Motor neuron (in vitro differentiated cells): ENCODE measurements at regions not wholly inside any gene's neighbourhood (a gene's known extent, or its start where the extent isn't known, plus 50 kb on each side); places are given as distances from the start of the nearest gene placed in this dataset.
A peak's percentile ranks its signal among the peaks of the same experiment; 100 is the strongest.

ENCODE experiments used
- ATAC-seq, 8 experiments: fragments of 200-7000 bp; cut with Tn5 transposase; replicated peaks in 6 of 8; 2 replicates each; pipeline ENCODE4 v1.8.0; 2021; ENCODE audit warnings: mild to moderate bottlenecking in 8 of 8, moderate library complexity in 8 of 8
- H3K27ac ChIP-seq, 2 donors: fragments of 250-450 bp; sonication (Bioruptor Pico); 2 replicates each; pipeline ENCODE4 v1.9.0; 2021; ENCODE audit warnings: antibody characterized with exemption in 2 of 2, mild to moderate bottlenecking in 2 of 2, moderate library complexity in 1 of 2
- H3K4me1 ChIP-seq, 2 donors: fragments of 250-450 bp; sonication (Bioruptor Pico); replicated peaks in 1 of 2; 2 replicates each; pipeline ENCODE4 v1.6.1; 2021; ENCODE audit warnings: antibody characterized with exemption in 2 of 2, mild to moderate bottlenecking in 2 of 2, moderate library complexity in 1 of 2
- H3K4me3 ChIP-seq, 5 donors: fragments of 250-450 bp; sonication (Bioruptor Pico); 2 replicates each; pipeline ENCODE4 v1.9.0; 2021; ENCODE audit warnings: antibody characterized with exemption in 5 of 5, mild to moderate bottlenecking in 5 of 5, moderate library complexity in 4 of 5
- WGBS, 10 experiments: fragments of 450-650 bp; shearing (Covaris generic); methylation state at CpG; one replicate each; pipeline ENCODE4 v1.0.0; 2022; 5-methylcytosine and 5-hydroxymethylcytosine counted together
- in situ Hi-C, 9 experiments: fragments of 400-800 bp; cut with MboI; loops; one replicate each; pipeline ENCODE4 v1.15.0; 2021; ENCODE audit warnings: low sequenced_read_pairs in 9 of 9, low pct_unique_long_range_greater_than_20kb in 2 of 9; ENCODE audit not compliant: unreplicated experiment in 9 of 9

DNA sequence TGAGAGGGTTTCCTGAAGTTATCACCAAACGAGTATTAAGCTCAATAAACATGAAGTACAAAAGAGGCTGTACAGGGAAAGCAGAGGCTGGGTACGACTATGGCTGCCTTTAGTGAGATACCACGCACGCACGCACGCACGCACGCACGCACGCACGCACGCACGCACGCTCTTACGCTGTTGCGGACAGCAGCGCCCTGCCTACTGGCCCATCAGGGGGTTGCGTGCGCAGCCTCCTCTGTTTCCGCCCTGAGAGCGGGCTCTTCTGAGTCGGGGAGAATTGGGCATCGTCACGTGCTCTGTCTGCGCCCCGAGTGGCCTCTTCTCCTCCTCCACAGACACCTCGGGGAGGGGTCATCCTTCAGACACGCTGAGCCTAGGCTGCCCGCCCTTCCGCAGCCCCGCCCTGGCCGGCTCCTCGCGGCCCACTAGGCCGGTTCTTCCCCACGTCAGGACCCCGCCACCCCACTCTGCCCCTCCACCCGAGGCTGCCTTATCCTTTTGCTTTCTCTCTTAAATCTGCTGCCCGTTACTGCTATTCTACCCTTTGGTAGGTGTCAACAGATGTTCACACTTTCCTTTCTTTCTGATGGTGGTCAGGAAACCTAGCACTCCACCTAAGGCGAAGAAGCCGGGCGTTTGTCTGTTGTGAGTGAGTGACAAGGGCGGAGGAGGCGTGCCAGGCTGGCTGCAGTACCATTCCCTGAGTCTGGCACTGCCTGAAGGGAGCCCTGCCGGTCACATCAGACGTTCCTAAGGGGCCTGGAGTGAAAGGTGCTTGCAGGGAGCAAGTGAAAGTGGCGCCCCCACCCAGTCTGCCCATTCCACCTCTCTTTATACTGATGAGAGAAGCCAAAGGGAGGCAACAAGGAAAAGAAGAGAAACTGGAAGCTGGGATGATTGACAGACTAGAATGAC, 300.4 kb upstream of the B3GAT1 start:
- Histone ChIP-seq H3K4me3 (no peak overlapping the region), H3K27ac (peak overlapping the region in 1 of 2 donors; percentile 29), H3K4me1 (peaks cover 28 to 48% of the 10 kb centered on the region in 2 donors)
- no peak for ATAC-seq
- in situ Hi-C loops: no loop called here
- WGBS, 10 experiments: 39 to 96% (median 80%) methylated on average over 1 to 20 of the region's 47 CpGs; no CpG with 5 or more reads in 1 of the 10 experiments

DNA sequence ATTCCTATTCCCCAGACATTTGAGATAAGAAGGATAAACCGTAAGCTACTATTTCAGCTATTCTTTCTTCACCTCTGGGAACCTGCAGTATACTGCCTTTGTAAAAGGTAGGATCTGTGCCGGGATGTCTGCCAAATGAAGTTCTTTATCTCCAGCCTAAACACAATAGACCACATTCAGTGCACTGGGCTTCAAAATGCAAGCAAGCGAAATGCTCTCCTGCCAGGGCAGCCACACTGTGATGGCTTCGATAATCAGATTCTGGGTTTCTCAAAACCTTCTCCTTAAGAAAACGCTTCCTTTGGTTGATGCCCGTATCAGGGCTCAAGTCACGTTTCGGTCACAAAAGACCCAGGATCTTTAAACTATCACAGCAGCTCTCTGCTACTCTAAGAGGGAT, 299.5 kb upstream of the B3GAT1 start:
- 17 to 84% (median 58%) methylated on average over 2 to 8 of the region's 8 CpGs; no CpG with 5 or more reads in 2 of the 10 experiments for WGBS, 10 experiments
- no peak overlapping the region for H3K4me3 ChIP-seq
- H3K4me1 ChIP-seq: peaks cover 28 to 50% of the 10 kb centered on the region in 2 donors
- no peak for ATAC-seq
- in situ Hi-C loops: no loop called here
- no peak overlapping the region for H3K27ac ChIP-seq

DNA sequence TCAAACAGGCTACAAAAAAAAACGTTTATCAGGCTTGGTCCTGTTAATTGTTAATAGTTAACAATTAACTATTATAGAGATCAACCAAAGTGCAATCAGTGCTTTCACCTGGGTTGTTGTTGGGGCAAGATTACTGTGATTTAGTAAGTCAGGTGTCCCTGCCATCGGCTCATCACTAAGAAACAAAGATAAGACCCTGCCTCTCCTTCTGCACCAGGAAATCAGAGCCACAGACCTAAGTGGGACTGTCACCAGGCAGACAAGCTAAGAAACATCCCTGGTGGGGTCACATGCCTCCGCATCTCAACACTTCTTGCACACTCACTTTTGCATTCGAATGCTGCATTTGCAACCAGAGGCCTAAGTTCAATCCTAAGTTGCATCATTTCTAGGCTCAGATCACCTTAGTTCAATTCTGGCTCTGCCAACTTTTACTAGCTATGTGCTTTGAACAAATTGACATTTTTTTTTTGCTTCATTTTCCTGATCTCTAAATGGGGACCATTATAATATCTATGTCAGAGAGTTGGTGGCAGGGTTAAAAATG, 298.9 kb upstream of the B3GAT1 start:
- Histone ChIP-seq H3K4me1 (peaks cover 29 to 51% of the 10 kb centered on the region in 2 donors), H3K4me3 (no peak overlapping the region), H3K27ac (no peak overlapping the region)
- no peak for ATAC-seq
- in situ Hi-C loops: no loop called here
- WGBS, 10 experiments: 14 to 100% (median 55%) methylated on average over 1 to 4 of the region's 4 CpGs; no CpG with 5 or more reads in 2 of the 10 experiments

DNA sequence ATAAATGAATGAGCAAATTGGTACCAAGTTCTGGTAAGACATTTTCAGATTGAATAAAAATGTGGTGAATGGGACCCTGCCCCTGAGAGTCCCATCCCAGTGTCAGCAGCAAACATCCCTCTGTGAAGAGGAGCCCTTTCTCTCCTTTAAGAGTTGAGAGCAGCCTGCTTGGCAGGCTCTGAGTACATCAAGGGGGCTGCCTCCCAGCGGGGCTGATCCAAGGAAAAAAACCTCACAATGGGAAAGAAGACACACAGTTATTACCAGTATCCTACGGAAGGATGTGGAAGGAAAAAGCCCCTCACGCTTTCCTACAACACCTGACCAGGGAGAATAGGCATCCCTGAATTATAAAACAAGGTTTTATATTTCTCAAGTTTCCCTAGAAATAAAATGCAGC, 293.8 kb upstream of the B3GAT1 start:
- in situ Hi-C loops: no loop called here
- peak in 2 of 8 experiments; percentile 4 to 22 for ATAC-seq
- no peak overlapping the region for H3K4me3 ChIP-seq
- 0 to 87% (median 20%) methylated on average over 2 to 3 of the region's 3 CpGs; no CpG with 5 or more reads in 3 of the 10 experiments for WGBS, 10 experiments
- no peak overlapping the region for H3K27ac ChIP-seq
- H3K4me1 ChIP-seq: peaks cover 13 to 14% of the 10 kb centered on the region in 2 donors

DNA sequence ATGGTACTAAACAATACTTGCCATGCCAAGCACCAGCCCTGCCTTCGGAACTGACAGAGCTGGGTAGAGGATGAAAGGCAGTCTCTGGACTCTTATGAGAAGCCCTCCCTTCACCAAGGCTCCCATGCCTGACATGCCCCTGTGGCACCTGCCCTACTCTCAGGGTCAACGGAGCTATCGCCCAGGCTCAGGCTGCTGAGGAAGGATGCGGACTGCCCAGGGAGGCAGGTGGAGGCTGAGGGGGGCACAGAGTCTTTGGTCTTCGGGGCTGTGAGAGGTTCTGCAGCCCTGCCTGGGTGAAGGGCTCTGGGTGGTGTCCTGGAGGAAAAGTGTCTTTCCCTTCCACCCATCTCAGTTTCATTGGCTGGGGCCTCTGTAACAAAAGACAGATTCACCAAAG, 290.8 kb upstream of the B3GAT1 start:
- ATAC-seq: no peak
- WGBS, 10 experiments: 22 to 100% (median 75%) methylated on average over 1 to 4 of the region's 5 CpGs; no CpG with 5 or more reads in 4 of the 10 experiments
- Histone ChIP-seq H3K27ac (no peak overlapping the region), H3K4me1 (peaks cover 13 to 14% of the 10 kb centered on the region in 2 donors), H3K4me3 (no peak overlapping the region)
- in situ Hi-C loops: no loop called here

DNA sequence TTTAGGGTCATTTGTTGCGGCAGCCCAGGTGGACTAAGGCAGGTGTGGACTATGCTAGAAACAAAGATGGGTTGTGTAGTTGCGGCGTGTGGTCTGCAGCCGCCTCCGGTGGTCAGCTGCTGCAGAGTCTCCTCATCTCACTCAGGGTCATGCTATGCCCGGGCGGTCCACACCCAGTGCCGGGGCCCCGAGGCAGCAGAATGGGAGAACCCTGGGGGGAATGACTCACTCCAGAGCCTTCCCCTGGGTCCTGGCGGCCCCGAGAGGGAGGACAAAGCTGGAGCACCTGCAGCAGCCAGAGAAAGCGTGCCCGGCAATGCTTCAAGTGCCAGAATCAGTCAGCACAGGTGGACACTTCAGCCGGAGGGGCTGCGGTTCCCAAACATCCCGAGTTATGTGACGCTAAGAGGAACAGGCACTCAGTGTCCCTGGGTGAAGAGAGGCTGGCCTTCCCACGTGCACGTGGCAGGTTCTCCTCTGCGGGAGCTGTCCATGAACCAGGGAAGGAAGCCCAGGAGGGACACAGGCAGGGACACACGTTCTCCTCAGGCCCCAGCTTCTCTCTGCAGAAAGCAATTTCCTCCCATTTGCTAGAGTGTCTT, 289.6 kb upstream of the B3GAT1 start:
- in situ Hi-C loops: no loop called here
- no peak overlapping the region for H3K4me3 ChIP-seq
- peak in 4 of 8 experiments; percentile 22 to 43 (median 40) for ATAC-seq
- WGBS, 10 experiments: 20 to 92% (median 60%) methylated on average over 1 to 13 of the region's 21 CpGs; no CpG with 5 or more reads in 3 of the 10 experiments
- H3K4me1 ChIP-seq: peaks cover 12 to 13% of the 10 kb centered on the region in 2 donors
- H3K27ac ChIP-seq: no peak overlapping the region

DNA sequence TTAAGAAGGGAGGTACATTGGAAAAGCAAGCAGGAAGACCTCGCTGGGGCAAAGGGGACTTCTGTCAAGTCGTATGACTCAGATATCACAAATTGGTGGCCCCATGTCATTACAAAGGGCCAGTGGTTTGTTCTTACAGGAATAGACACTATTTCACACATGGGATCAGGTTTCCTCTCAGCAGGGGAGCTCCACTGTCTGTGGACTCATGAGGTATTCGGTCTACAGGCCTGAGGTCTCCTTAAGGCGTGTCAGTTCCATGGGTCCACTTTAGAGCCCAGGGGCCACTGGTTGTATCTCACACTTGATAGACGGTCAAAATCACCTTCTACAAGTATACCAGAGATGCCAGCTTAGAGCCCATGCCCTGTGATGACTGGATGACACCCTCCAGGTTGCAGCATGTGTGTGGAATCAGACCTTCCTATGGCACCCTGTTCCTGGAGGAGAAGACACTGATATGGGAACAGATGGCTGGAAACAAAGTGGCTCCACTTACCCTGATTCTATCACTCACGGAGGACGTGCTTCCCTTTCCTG, 288.1 kb upstream of the B3GAT1 start:
- WGBS, 10 experiments: 28 to 86% (median 62%) methylated on average over 1 to 6 of the region's 7 CpGs; no CpG with 5 or more reads in 4 of the 10 experiments
- in situ Hi-C loops: no loop called here
- H3K4me1 ChIP-seq: peaks cover 3 to 6% of the 10 kb centered on the region in 2 donors
- H3K27ac ChIP-seq: no peak overlapping the region
- ATAC-seq: no peak
- no peak overlapping the region for H3K4me3 ChIP-seq

DNA sequence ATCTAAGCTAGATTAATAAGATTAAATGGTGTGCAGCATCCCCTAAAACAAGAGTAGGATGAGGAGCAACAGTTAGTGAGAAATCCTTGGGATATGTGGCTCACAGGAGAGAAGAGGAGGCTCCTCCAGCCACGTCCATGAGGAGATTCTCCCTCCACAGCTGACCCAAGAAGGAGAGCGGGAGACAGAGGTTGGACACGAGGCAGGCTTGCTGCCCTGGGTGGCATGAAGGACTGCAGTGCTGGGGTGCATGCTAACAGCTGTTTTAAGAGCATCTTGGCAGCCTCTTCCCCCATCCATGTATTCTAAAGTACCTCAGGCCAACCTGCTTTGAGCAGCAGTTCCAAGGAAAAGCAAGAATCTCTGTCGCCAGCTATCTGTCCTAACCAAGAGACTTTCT, 284.4 kb upstream of the B3GAT1 start:
- Histone ChIP-seq H3K4me1 (peaks cover under 1 to 5% of the 10 kb centered on the region in 2 donors), H3K4me3 (no peak overlapping the region), H3K27ac (no peak overlapping the region)
- in situ Hi-C loops: no loop called here
- WGBS, 10 experiments: 6 to 72% (median 60%) methylated on average over 1 to 4 of the region's 4 CpGs; no CpG with 5 or more reads in 1 of the 10 experiments
- ATAC-seq: no peak

DNA sequence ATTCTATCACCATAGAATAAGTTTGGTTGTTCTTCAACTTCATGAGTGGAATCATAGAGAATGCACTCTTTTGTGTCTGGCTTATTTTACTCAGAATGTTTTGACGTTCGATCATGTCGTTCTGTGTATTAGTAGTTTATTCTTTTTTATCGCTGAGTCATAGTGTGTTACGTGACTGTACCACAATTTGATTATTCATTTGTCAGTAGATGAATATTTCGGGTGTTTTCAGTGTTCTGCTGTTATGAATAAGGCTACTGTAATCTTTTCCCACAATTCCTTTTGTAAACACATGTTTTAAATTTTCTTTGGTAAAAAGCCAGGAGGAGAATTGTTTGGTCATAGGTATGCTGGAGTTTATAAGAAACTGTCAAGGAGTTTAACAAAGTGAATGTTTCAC, 279.9 kb upstream of the B3GAT1 start:
- in situ Hi-C loops: no loop called here
- H3K4me1 ChIP-seq: peaks cover 3 to 15% of the 10 kb centered on the region in 2 donors
- ATAC-seq: peak in 3 of 8 experiments; percentile 90 to 96 (median 96)
- 0 to 100% (median 87%) methylated on average over 3 to 6 of the region's 6 CpGs for WGBS, 10 experiments
- no peak overlapping the region for H3K27ac ChIP-seq
- no peak overlapping the region for H3K4me3 ChIP-seq

DNA sequence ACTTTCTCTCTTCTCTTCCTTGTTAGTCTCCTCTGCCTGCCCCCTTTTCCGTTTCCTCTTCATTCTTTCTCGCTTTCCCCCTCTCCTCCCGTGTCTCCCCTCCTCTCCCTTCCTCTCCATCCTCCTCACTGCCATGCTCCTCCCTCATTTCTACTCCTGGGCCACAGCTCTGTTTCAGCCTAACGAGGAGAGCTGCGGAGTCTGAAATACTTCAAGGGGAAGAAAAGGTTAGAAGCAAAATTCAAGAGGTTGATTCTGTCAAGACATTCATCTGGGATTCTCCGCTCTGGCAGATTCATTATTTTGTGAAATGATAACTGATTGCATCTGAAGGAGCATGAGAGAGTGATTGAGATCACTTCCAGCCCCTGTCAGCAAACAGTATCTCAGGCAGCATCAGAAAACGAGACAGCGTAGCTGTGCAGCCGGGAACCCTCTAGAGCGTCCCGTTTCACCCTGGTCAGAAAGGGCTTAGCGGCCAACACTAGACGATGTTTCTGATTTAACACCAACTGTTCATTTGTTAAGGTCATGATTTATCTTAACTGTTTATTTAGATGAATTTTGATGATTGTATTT, 279.3 kb upstream of the B3GAT1 start:
- Histone ChIP-seq H3K27ac (no peak overlapping the region), H3K4me1 (peaks cover 9 to 21% of the 10 kb centered on the region in 2 donors), H3K4me3 (no peak overlapping the region)
- in situ Hi-C loops: no loop called here
- 3 to 94% (median 67%) methylated on average over 3 to 13 of the region's 13 CpGs for WGBS, 10 experiments
- ATAC-seq: peak in 3 of 8 experiments; percentile 59 to 80 (median 73)

DNA sequence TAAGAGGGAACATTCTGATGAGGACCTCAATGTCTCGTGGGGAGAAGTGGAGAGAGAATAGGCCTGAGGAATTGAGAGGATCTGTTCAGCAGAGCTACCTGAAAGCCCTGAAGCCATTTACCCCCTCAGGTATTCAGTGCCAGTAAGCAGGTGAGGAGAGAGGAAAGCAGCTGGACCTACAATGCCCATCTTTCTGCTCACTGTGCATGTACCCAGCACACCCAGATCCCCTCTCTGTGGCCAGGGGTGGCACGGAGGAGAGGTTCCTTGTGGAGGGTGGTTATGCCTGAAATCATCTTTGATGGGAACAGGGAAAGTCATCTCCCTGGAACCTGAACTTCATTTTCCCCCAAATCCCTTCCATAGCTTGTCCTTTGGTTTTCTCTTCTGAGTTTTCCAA, 277.8 kb upstream of the B3GAT1 start:
- no peak overlapping the region for H3K27ac ChIP-seq
- 86% methylated on average over 1 of the region's 2 CpGs; no CpG with 5 or more reads in 9 of the 10 experiments for WGBS, 10 experiments
- no peak overlapping the region for H3K4me3 ChIP-seq
- peaks cover 22 to 36% of the 10 kb centered on the region in 2 donors for H3K4me1 ChIP-seq
- in situ Hi-C loops: no loop called here
- ATAC-seq: no peak

DNA sequence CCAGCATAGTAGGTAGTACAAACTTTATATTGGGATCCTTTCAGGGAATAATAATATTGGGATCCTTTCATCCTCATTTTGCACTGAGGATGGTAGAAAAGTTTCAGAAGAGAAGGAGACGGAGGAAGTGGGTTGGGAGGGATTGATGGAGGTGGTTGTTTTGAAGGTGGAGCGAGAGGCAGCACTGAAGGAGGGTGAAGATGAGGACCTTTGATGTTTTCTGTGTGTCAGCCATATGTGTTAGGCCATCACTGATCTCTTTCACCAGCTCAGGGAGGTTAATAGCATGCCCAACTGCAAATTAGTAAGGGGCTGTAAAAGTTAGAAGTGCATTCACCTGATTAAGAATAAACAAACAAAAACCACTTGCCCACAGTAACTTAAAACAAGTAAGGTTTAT, 275.5 kb upstream of the B3GAT1 start:
- peaks cover 26 to 42% of the 10 kb centered on the region in 2 donors for H3K4me1 ChIP-seq
- no peak overlapping the region for H3K27ac ChIP-seq
- no peak for ATAC-seq
- no peak overlapping the region for H3K4me3 ChIP-seq
- 0 to 100% (median 81%) methylated on average over 1 to 2 of the region's 2 CpGs; no CpG with 5 or more reads in 3 of the 10 experiments for WGBS, 10 experiments
- in situ Hi-C loops: no loop called here
